Stomach (tissue), 8 donors: ENCODE measurements at regions not wholly inside any gene's neighbourhood (a gene's known extent, or its start where the extent isn't known, plus 50 kb on each side); places are given as distances from the start of the nearest gene placed in this dataset.
"Not testable (repeated sequence)": the region's sequence is repeated elsewhere in the genome, so short reads cannot be mapped to it uniquely, and the experiment has no call there.

Experiments used
- DNase-seq, 2 donors: peaks; one replicate each; pipeline versions ENCODE4 v3.0.0 to v3.0.0-alpha.2; 2013 to 2019
- H3K27ac ChIP-seq, 5 donors: fragments of 200-600 bp in 4 of 5; sonication (generic) in 4 of 5; one replicate each; pipeline ENCODE4 v1.5.1; 2013 to 2019; ENCODE audit warnings: mild to moderate bottlenecking in 1 of 5, moderate library complexity in 1 of 5
- H3K27me3 ChIP-seq, 3 donors: fragments of 200-600 bp; sonication (generic); one replicate each; pipeline ENCODE4 v1.5.1; 2017 to 2019; ENCODE audit warnings: mixed run types in 1 of 3
- H3K36me3 ChIP-seq, 4 donors: fragments of 200-600 bp; sonication (generic); 1 replicate in 3 of 4; 2 replicates in 1 of 4; pipeline ENCODE4 v1.5.1; 2016 to 2019
- H3K4me1 ChIP-seq, 4 donors: fragments of 200-600 bp; sonication (generic); one replicate each; pipeline ENCODE4 v1.5.1; 2016 to 2019
- H3K4me3 ChIP-seq, 4 donors: fragments of 200-600 bp; sonication (generic) in 3 of 4; one replicate each; pipeline ENCODE4 v1.5.1; 2016 to 2019; ENCODE audit warnings: mild to moderate bottlenecking in 1 of 4
- H3K9me3 ChIP-seq, 4 donors: fragments of 200-600 bp; sonication (generic); one replicate each; pipeline ENCODE4 v1.5.1; 2016 to 2019
- CTCF ChIP-seq, 7 experiments: fragments of 450-650 bp in 4 of 7; fragments of 200-600 bp in 3 of 7; sonication (generic) in 3 of 7; IDR thresholded peaks; one replicate each; pipeline ENCODE4 v1.5.1; 2016 to 2019; ENCODE audit warnings: antibody characterized with exemption in 7 of 7, control low read depth in 2 of 7, mild to moderate bottlenecking in 1 of 7
- EP300 ChIP-seq: sonication (generic); formaldehyde crosslinking; IDR thresholded peaks from one replicate; pipeline ENCODE4 v1.6.1; 2017; ENCODE audit warnings: antibody characterized with exemption
- POLR2A ChIP-seq, 4 donors: fragments of 450-650 bp; IDR thresholded peaks; one replicate each; pipeline ENCODE4 v1.6.1; 2016; ENCODE audit warnings: antibody characterized with exemption in 4 of 4, control low read depth in 2 of 4, mild to moderate bottlenecking in 1 of 4, moderate library complexity in 1 of 4
- POLR2AphosphoS5 ChIP-seq, 3 donors: sonication (generic); formaldehyde crosslinking; IDR thresholded peaks; one replicate each; pipeline ENCODE4 v1.6.1; 2016; ENCODE audit warnings: antibody characterized with exemption in 3 of 3
- WGBS, 5 donors: extraction: QIAGEN DNeasy Blood & Tissue Kit in 3 of 5; methylation state at CpG; one replicate each; pipeline versions ENCODE4 v1.1.5 to v1.1.7; 2013 to 2018; 5-methylcytosine and 5-hydroxymethylcytosine counted together
- intact Hi-C: fragments of 100-400 bp; cut with DNase I; formaldehyde crosslinking; loops from one replicate; pipeline ENCODE4 v1.15.1; 2023; ENCODE audit warnings: low total_unique reads
- donor health status: healthy with polysubstance abuse.
- donor health status: Bipolar disorder and iron deficiency.
- donor health status: healthy.

- peaks cover 0 to 14% (median 5%) of the 10 kb centered on the region in 4 donors for H3K9me3 ChIP-seq
- H3K4me1 ChIP-seq: no peaks in the 10 kb centered on the region
- 55 to 68% (median 60%) methylated on average over 3 of the region's 3 CpGs for WGBS, 5 donors
- no peak for DNase-seq
- no peak for TF ChIP-seq EP300
- TF ChIP-seq POLR2AphosphoS5 (IDR thresholded peaks at IDR 0.05): no peak
- TF ChIP-seq CTCF (IDR thresholded peaks at IDR 0.05): no peak
- no peak for TF ChIP-seq POLR2A (IDR thresholded peaks at IDR 0.05)
- no peaks in the 10 kb centered on the region for H3K27me3 ChIP-seq
- no peak overlapping the region for H3K4me3 ChIP-seq
- H3K36me3 ChIP-seq: no peaks in the 10 kb centered on the region
- no peak overlapping the region for H3K27ac ChIP-seq
- intact Hi-C loops: loop anchor here (10.0 kb wide), 1 partner anchor 243 kb away; no protein-coding TSS in a partner anchor
Measured at GRCh38 chrX:37921758-37922157, 74.4 kb upstream of the DYNLT3 start.

GRCh38 chrX:37922928-37923327, 75.6 kb upstream of the DYNLT3 start:
- TF ChIP-seq POLR2AphosphoS5 (IDR thresholded peaks at IDR 0.05): no peak
- TF ChIP-seq POLR2A (IDR thresholded peaks at IDR 0.05): no peak
- intact Hi-C loops: loop anchor here (10.0 kb wide), 1 partner anchor 242 kb away; no protein-coding TSS in a partner anchor
- Histone ChIP-seq H3K36me3 (no peaks in the 10 kb centered on the region), H3K4me1 (no peaks in the 10 kb centered on the region), H3K9me3 (peaks cover 0 to 14% (median 5%) of the 10 kb centered on the region in 4 donors), H3K27me3 (no peaks in the 10 kb centered on the region), H3K4me3 (no peak overlapping the region), H3K27ac (no peak overlapping the region)
- peak in 1 of 2 donors; percentile 4 for DNase-seq
- WGBS, 5 donors: 33 to 71% (median 36%) methylated on average over 1 of the region's 1 CpG

GRCh38 chrX:37925761-37926160, 78.4 kb upstream of the DYNLT3 start:
- not testable (repeated sequence) for DNase-seq, H3K4me1 ChIP-seq, H3K4me3 ChIP-seq, H3K27me3 ChIP-seq, H3K9me3 ChIP-seq, H3K36me3 ChIP-seq, H3K27ac ChIP-seq
- intact Hi-C loops: loop anchor here (10.0 kb wide), 1 partner anchor 239 kb away; no protein-coding TSS in a partner anchor
- WGBS, 5 donors: 73 to 93% (median 92%) methylated on average over 4 of the region's 4 CpGs

- Histone ChIP-seq H3K4me3 (no peak overlapping the region), H3K27me3 (no peaks in the 10 kb centered on the region), H3K9me3 (no peaks in the 10 kb centered on the region), H3K27ac (no peak overlapping the region), H3K4me1 (no peaks in the 10 kb centered on the region), H3K36me3 (no peaks in the 10 kb centered on the region)
- 0 to 18% (median 7%) methylated on average over 2 of the region's 2 CpGs for WGBS, 5 donors
- peak in 5 of 7 experiments; percentile 24 to 62 (median 48) for TF ChIP-seq CTCF (IDR thresholded peaks at IDR 0.05)
- TF ChIP-seq POLR2AphosphoS5 (IDR thresholded peaks at IDR 0.05): no peak
- TF ChIP-seq POLR2A (IDR thresholded peaks at IDR 0.05): no peak
- no peak for TF ChIP-seq EP300
- peak in 1 of 2 donors; percentile 51 for DNase-seq
- intact Hi-C loops: loop anchor here (10.0 kb wide), 1 partner anchor 238 kb away; no protein-coding TSS in a partner anchor
Measured at GRCh38 chrX:37926700-37927099, 79.3 kb upstream of the DYNLT3 start.

GRCh38 chrX:37942170-37942569, 64.2 kb upstream of the SYTL5 start:
- WGBS, 5 donors: 71 to 86% (median 73%) methylated on average over 2 of the region's 2 CpGs
- Histone ChIP-seq H3K27me3 (no peaks in the 10 kb centered on the region), H3K27ac (no peak overlapping the region), H3K9me3 (no peaks in the 10 kb centered on the region), H3K4me1 (no peaks in the 10 kb centered on the region), H3K36me3 (no peaks in the 10 kb centered on the region), H3K4me3 (no peak overlapping the region)
- intact Hi-C loops: no loop called here
- TF ChIP-seq EP300 (no peak), POLR2AphosphoS5 (IDR thresholded peaks at IDR 0.05) (no peak), CTCF (IDR thresholded peaks at IDR 0.05) (no peak)
- DNase-seq: no peak
